ENCODE measurements at regions not wholly inside any gene's neighbourhood (a gene's known extent, or its start where the extent isn't known, plus 50 kb on each side); places are given as distances from the start of the nearest gene placed in this dataset.
A peak's percentile ranks its signal among the peaks of the same experiment; 100 is the strongest.

DNA sequence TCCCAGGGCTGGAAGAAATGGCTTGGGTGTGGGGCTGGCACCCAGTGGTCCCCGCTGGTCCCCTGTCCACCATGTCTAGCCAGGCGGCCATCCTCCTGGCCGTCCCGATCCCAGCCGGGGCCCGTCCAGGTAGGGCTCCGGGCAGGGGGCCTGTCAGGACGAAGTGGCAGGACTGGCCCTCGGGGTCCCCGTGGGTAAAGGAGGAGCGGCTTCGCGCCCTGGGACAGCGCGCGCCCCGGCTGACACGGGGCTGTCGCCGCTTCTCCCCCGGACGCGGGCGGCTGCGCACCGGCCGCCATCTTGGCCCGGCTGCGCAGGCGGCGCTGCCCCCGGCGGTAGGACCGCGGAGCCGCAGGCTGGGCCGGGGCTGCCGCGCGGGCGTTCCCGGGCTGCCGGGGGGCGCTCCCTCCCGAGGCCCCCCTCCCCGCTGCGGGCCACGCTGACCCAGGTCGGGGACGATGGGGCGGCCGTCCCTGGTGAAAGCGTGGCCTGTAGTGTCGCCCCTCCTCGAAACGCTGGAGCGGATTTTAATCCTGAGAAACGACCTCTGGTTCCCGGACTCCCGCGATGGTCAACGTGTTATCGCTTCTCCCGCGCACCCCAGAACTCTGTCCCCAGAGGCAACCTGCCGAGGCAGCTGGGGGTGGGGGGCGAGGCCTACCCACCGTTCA is 60.4 kb upstream of the BCOR start (continued):
- TF ChIP-seq KLF5 (IDR thresholded peaks at IDR 0.05; ENCODE audit: partially characterized antibody) (no peak), SIX5 (IDR thresholded peaks at IDR 0.05; ENCODE audit: low read depth, low read length, severe bottlenecking) (no peak), YY1 (IDR thresholded peaks at IDR 0.05; ENCODE audit: low read depth, low read length) (peak; percentile 95), NFYB (IDR thresholded peaks at IDR 0.05; ENCODE audit: insufficient read depth, low read depth, low read length) (no peak), YBX1 (IDR thresholded peaks at IDR 0.05) (no peak), KDM1A (IDR thresholded peaks at IDR 0.05; ENCODE audit: borderline replicate concordance) (no peak), CREM (IDR thresholded peaks at IDR 0.05; ENCODE audit: low read depth) (no peak), HCFC1 (IDR thresholded peaks at IDR 0.05; ENCODE audit: low read length) (no peak), HDGF (IDR thresholded peaks at IDR 0.05) (no peak), BRCA1 (IDR thresholded peaks at IDR 0.05; ENCODE audit: low read depth, low read length) (no peak), SUPT20H (IDR thresholded peaks at IDR 0.05; ENCODE audit: borderline replicate concordance, control insufficient read depth, low read depth, low read length) (no peak), EP300 (IDR thresholded peaks at IDR 0.05; ENCODE audit: borderline replicate concordance in 1 of 2, control insufficient read depth in 1 of 2, low read depth in 2 of 2, low read length in 2 of 2) (no peak)
- TF ChIP-seq, protein P1, sequence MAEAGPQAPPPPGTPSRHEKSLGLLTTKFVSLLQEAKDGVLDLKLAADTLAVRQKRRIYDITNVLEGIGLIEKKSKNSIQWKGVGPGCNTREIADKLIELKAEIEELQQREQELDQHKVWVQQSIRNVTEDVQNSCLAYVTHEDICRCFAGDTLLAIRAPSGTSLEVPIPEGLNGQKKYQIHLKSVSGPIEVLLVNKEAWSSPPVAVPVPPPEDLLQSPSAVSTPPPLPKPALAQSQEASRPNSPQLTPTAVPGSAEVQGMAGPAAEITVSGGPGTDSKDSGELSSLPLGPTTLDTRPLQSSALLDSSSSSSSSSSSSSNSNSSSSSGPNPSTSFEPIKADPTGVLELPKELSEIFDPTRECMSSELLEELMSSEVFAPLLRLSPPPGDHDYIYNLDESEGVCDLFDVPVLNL (IDR thresholded peaks at IDR 0.05; ENCODE audit: low read depth, low read length): no peak
- TF ChIP-seq, protein P2, sequence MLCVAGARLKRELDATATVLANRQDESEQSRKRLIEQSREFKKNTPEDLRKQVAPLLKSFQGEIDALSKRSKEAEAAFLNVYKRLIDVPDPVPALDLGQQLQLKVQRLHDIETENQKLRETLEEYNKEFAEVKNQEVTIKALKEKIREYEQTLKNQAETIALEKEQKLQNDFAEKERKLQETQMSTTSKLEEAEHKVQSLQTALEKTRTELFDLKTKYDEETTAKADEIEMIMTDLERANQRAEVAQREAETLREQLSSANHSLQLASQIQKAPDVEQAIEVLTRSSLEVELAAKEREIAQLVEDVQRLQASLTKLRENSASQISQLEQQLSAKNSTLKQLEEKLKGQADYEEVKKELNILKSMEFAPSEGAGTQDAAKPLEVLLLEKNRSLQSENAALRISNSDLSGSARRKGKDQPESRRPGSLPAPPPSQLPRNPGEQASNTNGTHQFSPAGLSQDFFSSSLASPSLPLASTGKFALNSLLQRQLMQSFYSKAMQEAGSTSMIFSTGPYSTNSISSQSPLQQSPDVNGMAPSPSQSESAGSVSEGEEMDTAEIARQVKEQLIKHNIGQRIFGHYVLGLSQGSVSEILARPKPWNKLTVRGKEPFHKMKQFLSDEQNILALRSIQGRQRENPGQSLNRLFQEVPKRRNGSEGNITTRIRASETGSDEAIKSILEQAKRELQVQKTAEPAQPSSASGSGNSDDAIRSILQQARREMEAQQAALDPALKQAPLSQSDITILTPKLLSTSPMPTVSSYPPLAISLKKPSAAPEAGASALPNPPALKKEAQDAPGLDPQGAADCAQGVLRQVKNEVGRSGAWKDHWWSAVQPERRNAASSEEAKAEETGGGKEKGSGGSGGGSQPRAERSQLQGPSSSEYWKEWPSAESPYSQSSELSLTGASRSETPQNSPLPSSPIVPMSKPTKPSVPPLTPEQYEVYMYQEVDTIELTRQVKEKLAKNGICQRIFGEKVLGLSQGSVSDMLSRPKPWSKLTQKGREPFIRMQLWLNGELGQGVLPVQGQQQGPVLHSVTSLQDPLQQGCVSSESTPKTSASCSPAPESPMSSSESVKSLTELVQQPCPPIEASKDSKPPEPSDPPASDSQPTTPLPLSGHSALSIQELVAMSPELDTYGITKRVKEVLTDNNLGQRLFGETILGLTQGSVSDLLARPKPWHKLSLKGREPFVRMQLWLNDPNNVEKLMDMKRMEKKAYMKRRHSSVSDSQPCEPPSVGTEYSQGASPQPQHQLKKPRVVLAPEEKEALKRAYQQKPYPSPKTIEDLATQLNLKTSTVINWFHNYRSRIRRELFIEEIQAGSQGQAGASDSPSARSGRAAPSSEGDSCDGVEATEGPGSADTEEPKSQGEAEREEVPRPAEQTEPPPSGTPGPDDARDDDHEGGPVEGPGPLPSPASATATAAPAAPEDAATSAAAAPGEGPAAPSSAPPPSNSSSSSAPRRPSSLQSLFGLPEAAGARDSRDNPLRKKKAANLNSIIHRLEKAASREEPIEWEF (IDR thresholded peaks at IDR 0.05; ENCODE audit: insufficient replicate concordance, low read depth, low read length): no peak
- TF ChIP-seq, protein P3, sequence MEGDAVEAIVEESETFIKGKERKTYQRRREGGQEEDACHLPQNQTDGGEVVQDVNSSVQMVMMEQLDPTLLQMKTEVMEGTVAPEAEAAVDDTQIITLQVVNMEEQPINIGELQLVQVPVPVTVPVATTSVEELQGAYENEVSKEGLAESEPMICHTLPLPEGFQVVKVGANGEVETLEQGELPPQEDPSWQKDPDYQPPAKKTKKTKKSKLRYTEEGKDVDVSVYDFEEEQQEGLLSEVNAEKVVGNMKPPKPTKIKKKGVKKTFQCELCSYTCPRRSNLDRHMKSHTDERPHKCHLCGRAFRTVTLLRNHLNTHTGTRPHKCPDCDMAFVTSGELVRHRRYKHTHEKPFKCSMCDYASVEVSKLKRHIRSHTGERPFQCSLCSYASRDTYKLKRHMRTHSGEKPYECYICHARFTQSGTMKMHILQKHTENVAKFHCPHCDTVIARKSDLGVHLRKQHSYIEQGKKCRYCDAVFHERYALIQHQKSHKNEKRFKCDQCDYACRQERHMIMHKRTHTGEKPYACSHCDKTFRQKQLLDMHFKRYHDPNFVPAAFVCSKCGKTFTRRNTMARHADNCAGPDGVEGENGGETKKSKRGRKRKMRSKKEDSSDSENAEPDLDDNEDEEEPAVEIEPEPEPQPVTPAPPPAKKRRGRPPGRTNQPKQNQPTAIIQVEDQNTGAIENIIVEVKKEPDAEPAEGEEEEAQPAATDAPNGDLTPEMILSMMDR (IDR thresholded peaks at IDR 0.05 in 2 of 3, conservative IDR thresholded peaks at IDR 0.05 in 1 of 3; ENCODE audit: control insufficient read depth in 2 of 3, extremely low read depth in 1 of 3, insufficient read depth in 1 of 3, low read depth in 3 of 3, low read length in 3 of 3): peak; percentile 18 to 35 (median 19); a peak in 3 of 6 replicates
- TF ChIP-seq, protein P4, sequence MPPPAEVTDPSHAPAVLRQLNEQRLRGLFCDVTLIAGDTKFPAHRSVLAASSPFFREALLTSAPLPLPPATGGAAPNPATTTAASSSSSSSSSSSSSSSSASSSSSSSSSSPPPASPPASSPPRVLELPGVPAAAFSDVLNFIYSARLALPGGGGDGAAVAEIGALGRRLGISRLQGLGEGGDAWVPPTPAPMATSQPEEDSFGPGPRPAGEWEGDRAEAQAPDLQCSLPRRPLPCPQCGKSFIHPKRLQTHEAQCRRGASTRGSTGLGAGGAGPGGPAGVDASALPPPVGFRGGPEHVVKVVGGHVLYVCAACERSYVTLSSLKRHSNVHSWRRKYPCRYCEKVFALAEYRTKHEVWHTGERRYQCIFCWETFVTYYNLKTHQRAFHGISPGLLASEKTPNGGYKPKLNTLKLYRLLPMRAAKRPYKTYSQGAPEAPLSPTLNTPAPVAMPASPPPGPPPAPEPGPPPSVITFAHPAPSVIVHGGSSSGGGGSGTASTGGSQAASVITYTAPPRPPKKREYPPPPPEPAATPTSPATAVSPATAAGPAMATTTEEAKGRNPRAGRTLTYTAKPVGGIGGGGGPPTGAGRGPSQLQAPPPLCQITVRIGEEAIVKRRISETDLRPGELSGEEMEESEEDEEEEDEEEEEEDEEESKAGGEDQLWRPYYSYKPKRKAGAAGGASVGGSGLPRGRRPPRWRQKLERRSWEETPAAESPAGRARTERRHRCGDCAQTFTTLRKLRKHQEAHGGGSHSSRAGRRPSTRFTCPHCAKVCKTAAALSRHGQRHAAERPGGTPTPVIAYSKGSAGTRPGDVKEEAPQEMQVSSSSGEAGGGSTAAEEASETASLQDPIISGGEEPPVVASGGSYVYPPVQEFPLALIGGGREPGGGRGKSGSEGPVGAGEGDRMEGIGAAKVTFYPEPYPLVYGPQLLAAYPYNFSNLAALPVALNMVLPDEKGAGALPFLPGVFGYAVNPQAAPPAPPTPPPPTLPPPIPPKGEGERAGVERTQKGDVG (CRISPR knock-in tag; IDR thresholded peaks at IDR 0.05): no peak
